ELR (cell line): ENCODE measurements at regions not wholly inside any gene's neighbourhood (a gene's known extent, or its start where the extent isn't known, plus 50 kb on each side); places are given as distances from the start of the nearest gene placed in this dataset.
A peak's percentile ranks its signal among the peaks of the same experiment; 100 is the strongest.
"Not testable (repeated sequence)": the region's sequence is repeated elsewhere in the genome, so short reads cannot be mapped to it uniquely, and the experiment has no call there.

ENCODE experiments used
- DNase-seq: peaks from one replicate; pipeline ENCODE4 v3.0.0-alpha.2; 2015; ENCODE audit warnings: low read depth

DNA sequence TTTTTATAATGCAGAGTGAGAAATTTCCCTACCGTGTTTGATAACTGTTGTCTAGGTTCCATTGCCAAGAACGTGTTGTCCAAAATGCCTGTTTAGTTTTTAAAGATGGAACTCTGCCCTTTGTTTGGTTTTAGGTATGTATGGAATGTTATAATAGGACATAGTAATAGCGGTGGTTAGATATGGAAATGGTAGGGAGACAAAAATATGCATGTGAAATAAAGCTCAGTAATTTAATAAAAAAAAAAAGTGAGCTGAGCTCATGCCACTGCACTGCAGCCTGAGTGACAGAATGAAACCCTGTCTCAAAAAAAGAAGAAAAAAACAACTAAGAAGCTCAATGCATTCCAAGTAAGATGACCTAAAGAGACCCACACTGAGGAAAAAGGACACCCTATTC, 72.9 kb downstream of the ZNF783 start:
- DNase-seq = no peak

DNA sequence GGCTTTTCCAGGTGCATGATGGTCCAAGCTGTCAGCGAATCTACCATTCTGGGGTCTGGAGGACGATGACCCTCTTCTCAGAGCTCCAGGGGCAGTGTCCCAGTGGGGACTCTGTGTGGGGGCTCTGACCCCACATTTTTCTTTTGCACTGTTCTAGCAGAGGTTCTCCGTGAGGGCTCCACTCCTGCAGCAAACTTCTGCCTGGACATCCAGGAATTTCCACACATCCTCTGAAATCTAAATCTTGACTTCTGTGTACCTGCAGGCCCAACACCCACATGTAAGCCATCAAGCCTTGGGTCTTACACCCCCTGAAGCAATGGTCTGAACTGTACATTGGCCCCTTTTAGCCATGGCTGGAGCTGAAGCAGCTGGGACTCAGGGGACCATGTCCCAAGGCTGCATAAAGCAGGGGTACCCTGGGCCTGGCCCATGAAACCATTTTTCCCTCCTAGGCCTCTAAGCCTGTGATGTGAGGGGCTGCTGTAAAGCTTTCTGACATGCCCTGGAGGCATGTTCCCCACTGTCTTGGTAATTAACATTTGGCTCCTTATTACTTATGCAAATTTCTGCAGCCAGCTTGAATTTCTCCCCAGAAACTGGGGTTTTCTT, 86.9 kb downstream of the ZNF783 start:
- no peak for DNase-seq

DNA sequence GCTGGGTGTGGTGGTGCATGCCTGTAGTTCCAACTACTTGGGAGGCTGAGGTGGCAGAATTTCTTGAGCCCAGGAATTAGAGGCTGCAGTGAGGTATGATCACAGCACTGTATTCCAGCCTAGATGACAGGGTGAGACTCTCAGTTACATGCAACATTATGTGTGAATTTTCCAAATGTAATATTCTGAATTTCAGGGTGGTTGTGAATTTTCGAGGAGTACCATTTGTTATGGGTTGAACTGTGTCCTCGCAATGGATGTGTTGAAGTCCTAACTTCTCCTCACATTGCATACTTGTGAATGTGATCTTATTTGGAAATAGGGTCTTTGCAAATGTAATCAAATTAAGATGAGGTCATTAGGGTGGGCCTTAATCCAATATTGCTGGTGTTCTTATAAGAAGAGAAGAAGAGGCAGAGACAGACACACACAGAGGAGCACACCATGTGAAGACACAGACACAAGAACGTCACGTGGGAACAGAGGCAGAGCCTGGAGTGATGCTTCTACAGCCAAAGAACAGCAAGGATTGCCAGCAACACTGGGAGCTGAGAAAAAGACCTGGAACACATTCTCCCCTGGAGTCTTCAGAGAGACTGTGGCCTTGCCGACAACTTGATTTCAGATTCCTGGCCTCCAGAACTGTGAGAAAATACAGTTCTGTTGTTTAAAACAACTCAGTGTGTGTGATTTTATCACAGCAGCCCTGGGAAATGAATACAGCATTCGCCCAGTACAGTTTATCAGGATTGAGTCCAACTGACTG, 91.9 kb downstream of the ZNF783 start:
- DNase-seq = no peak

DNA sequence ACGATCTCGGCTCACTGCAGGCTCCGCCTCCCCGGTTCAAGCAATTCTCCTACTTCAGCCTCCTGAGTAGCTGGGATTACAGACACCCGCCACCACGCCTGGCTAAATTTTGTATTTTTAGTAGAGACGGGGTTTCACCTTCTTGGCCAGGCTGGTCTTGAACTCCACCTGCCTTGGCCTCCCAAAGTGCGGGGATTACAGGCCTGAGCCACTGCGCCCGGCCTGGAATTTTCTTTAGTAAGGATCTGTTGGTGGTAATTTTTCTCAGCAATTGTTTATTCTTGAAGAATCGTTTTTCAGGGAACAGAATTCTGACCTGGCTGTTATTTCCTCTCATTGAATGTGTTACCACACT, 93.0 kb downstream of the ZNF783 start:
- DNase-seq = not testable (repeated sequence)

DNA sequence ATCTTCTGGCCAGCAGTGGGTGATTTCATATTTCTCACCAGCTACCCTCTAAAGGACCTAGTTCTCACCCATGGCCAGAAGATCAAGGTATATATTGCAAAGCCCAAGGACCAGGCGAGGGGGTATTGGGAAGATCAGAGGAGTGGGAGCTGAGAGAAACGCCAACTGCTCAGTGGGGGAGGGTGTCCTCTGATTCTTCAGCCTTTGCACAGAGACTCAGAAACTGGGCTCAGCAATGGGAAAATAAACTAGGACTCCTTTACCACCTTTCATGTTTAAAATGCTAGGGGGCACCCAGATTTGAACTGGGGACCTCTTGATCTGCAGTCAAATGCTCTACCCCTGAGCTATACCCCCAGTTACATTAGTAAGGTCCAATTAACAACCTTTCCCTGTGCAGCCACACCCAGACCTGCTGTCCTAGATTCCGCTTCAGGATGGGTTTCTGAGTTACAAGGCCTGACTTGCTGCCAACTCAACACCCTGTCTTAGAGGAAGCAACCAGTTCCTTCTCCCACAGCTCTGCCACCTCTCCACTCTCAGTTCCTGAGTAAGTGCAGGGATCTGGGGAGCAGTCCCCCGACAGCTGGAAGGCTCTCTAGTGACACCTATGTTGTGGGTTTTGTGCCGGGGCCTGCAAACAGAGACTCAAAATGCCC, 93.5 kb downstream of the ZNF783 start:
- DNase-seq = peak; percentile 63

DNA sequence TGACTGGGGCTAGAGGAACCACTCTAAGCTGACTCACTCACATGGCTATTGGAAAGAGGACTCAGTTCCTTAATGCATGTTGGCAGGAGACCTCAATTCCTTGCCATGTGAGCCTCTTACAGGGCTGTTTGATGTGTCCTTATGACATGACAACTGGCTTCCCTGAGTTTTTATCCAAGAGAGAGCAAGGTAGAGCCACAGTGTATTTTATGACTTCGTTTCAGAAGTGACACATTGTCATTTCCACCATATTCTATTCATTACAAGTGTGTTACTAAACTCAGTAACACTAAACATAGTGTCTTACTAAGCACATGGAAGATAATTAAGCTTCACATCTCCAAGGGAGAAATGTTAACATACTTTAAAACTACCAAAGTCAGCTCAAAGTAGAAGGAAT, 98.2 kb downstream of the ZNF777 start:
- DNase-seq = no peak

DNA sequence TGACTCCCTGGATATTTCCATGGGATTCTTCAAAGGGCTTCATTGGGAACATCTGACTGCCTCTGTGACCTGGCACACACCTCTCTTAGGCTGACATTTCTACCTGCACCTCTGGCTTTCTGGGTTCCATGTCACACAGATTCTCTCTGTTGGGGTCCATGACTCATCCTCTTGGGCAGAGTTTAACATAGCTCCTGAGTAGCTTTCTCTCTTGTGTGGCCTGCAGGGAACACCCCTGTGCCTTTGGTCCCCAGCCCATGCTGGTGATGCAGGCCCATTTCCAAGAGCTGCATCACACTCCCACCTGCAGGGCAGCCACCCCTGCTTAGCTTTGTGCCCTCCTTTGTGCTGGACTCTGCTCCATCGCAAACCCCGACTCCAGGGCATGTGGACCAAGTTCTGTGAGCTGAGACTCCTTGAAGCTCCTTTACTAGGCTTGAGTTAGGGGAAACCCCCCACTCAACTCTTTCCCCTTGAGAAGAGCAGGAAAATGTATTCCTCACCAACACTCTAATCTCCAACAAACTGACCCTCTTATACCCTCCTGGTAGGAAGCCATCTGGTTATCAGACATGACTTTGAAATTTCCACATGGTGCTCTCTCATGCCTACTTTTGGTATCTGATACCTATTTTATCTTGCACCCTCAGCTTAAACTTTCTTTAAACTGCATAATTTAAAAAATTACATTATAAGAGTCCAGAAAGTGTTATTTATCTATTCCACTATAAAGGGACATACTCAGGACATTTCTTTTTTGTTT, 93.3 kb downstream of the ZNF777 start:
- no peak for DNase-seq

DNA sequence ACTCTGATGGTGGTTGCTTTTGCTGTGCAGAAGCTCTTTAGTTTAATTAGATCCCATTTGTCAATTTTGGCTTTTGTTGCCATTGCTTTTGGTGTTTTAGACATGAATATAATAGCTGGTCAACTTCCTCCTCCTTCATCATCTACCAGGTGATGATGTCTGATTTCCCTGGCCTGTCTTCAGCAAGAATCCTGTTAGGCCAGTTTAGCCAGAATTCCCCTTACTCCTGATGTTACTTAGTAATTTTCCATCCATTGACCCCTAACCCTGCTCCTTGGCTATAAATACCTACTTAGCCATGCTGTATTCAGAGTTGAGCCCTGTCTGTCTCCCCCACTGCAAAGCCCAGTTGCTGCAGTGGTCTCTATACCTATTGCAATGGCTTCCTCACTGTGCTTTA, 91.4 kb downstream of the ZNF777 start:
- DNase-seq = no peak

DNA sequence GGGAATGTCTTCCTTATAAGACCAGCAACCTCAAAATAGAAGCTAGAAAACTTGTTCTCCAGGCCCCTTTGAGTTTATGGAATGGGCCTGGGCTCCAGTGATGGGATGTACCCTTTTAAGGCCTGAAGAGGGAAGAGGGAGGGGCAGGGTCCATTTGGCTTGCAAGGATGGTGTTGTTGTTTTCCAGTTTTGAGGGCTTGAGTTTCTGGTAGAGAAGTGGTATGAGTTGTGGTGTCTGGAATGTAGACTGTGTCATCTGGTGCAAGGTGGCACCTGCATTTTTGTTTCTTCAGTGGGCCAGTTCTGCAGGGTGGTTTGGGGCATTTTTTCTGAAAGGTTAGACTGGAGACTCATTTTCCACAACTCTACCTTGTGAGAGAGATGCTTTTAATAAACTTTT, 90.1 kb downstream of the ZNF777 start:
- no peak for DNase-seq

DNA sequence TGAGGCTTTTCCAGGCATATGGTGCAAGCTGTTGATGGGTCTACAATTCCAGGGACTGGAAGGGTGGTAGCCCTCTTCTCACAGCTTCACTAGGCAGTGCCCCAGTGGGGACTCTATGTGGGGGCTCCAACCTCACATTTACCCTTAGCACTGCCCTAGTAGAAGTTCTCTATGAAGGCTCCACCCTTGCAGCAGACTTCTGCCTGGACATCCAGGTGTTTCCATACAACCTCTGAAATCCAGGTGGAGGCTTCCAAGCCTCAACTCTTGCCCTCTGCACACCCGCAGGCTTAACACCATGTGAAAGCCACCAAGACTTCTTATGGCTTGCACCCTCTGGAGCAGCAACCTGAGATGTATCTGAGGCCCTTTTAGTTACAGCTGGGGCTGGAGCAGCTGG, 87.8 kb downstream of the ZNF777 start:
- no peak for DNase-seq

DNA sequence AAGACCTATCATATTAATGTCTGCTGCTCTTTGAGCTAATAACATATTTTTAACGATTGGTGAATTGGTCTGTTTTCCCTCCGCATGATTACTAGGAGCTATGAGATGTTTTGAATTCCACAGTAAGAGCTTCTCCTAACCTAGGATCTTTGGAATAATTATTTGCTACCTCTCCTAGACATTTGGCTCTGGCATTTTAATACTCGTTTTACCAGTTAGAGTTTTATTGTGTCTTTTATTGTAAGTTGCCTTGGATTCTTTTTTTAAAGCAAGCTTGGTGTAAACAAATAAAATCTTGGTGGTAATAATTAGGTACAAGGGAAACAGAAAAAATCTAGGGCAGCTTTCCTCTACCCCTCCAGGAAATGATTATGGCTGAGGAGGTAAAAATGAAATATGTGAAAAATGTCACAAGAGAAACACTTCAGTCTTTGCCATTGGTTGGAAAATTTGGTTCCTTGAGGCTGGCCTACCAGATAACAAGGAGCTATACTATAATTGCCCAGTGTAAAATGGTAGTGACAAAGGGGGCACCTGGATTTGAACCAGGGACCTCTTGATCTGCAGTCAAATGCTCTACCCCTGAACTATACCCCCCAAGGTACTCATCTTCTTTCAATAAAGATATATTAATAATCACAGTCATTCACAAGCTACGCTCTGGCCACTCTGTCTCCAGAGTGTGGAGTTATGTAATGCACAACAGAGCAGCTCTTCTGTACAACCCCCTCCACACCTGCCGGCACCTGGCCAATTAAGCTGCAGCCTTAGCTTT, 85.4 kb downstream of the ZNF777 start:
- no peak for DNase-seq

DNA sequence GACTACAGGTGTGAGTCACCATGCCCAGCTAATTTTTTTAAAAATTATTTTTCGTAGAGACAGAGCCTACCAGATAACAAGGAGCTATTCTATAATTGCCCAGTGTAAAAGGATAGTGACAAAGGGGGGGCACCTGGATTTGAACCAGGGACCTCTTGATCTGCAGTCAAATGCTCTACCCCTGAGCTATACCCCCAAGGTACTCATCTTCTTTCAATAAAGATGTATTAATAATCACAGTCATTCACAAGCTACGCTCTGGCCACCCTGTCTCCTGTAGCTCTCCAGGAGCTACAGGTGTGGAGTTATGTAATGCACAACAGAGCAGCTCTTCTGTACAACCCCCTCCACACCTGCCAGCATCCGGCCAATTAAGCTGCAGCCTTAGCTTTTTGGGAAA, 83.5 kb downstream of the ZNF777 start:
- peak; percentile 25 for DNase-seq

DNA sequence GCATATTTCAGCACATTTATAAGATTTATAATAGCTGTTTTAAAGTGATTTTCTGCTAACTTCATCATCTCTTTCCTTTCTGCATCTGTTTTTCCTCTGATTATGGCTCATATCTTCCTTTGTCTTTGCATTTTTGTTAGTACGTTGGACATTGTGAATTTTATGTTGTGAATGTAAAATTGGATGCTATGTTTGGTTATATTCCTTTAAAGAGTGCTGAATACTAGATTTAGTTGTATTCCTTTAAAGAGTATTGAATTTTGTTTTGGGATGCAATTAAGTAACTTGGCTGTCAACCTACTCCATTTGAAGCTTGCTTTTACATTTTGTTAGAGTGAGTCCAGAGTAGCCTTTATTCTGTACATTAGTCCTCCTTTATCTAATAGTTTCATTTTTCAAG, 81.2 kb downstream of the ZNF777 start:
- DNase-seq = no peak

DNA sequence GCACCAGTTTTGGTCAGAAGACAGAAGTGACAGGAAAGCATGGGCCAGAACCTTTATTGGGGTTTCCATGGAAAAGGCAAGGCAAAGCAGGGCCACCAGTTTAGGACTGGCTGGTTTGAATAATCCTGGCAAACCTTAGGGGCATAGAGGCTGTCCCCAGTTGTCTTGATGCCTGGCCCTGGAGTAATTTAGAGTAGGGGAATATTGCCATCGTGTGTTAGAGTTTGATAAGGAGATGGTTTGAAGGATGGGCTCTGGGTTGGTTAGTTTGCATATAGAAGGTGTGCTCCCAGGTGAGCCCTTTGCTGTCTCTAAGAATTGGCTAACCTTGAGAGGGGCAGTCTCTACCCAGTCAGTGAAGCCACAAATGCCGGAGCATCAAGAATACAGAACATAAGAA, 79.6 kb downstream of the ZNF777 start:
- DNase-seq = no peak
